Nephron (organoid): ENCODE measurements at regions not wholly inside any gene's neighbourhood (a gene's known extent, or its start where the extent isn't known, plus 50 kb on each side); places are given as distances from the start of the nearest gene placed in this dataset.

Experiments
- H3K27ac Mint-ChIP-seq, 3 experiments: 2 replicates each; pipeline ENCODE4 v1.8.0; 2020; ENCODE audit warnings: mixed read lengths in 3 of 3, mild to moderate bottlenecking in 2 of 3, moderate library complexity in 1 of 3
- H3K27me3 Mint-ChIP-seq: 2 replicates; pipeline ENCODE4 v1.8.0; 2021; ENCODE audit warnings: low read depth, mild to moderate bottlenecking, moderate library complexity, mixed read lengths
- H3K36me3 Mint-ChIP-seq: 2 replicates; pipeline ENCODE4 v1.8.0; 2020; ENCODE audit warnings: low read depth, mixed read lengths
- H3K4me1 Mint-ChIP-seq: 2 replicates; pipeline ENCODE4 v1.8.0; 2020; ENCODE audit warnings: mixed read lengths
- H3K4me3 Mint-ChIP-seq, 3 experiments: 2 replicates each; pipeline ENCODE4 v1.8.0; 2020; ENCODE audit warnings: mild to moderate bottlenecking in 3 of 3, mixed read lengths in 3 of 3, moderate library complexity in 2 of 3
- H3K9me3 Mint-ChIP-seq: 2 replicates; pipeline ENCODE4 v1.8.0; 2020; ENCODE audit warnings: mixed read lengths
- TF ChIP-seq, protein P1 (sequence below), 3 experiments: fragments of 200-600 bp; sonication (generic); IDR thresholded peaks; one replicate each; pipeline ENCODE4 v1.5.0; 2021; ENCODE audit warnings: antibody characterized with exemption in 3 of 3; ENCODE audit not compliant: unreplicated experiment in 3 of 3

DNA sequence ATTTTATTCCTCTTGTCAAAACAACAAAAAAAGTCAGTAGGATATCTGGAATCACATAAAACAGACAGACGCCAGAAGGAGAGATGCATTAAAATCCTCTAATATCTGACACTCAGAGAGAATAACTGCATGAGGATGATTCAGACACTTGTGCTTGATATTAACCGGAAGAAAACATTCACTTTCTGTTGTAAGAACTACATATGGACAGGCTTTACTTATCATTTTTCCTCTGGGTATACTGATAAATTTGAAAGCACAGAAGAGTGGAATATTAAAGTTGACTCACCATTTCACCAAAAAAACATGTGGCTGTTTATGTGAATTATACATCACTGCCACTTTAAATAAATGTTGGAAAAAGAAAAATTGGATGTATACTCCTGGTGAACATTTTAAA is 589.1 kb upstream of the CDH2 start:
- Mint-ChIP-seq H3K27me3 (no peaks in the 10 kb centered on the region), H3K4me3 (no peak overlapping the region), H3K36me3 (no peaks in the 10 kb centered on the region), H3K9me3 (no peaks in the 10 kb centered on the region), H3K4me1 (peaks cover 26% of the 10 kb centered on the region), H3K27ac (peak overlapping the region; percentile 8 to 77 (median 74))
- TF ChIP-seq, protein P1, sequence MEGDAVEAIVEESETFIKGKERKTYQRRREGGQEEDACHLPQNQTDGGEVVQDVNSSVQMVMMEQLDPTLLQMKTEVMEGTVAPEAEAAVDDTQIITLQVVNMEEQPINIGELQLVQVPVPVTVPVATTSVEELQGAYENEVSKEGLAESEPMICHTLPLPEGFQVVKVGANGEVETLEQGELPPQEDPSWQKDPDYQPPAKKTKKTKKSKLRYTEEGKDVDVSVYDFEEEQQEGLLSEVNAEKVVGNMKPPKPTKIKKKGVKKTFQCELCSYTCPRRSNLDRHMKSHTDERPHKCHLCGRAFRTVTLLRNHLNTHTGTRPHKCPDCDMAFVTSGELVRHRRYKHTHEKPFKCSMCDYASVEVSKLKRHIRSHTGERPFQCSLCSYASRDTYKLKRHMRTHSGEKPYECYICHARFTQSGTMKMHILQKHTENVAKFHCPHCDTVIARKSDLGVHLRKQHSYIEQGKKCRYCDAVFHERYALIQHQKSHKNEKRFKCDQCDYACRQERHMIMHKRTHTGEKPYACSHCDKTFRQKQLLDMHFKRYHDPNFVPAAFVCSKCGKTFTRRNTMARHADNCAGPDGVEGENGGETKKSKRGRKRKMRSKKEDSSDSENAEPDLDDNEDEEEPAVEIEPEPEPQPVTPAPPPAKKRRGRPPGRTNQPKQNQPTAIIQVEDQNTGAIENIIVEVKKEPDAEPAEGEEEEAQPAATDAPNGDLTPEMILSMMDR (IDR thresholded peaks at IDR 0.05; ENCODE audit: unreplicated experiment in 3 of 3): no peak

GRCh38 chr18:28760299-28760698 is 583.4 kb upstream of the CDH2 start:
- TF ChIP-seq, protein P1 (IDR thresholded peaks at IDR 0.05; ENCODE audit: unreplicated experiment in 3 of 3): no peak
- Mint-ChIP-seq H3K9me3 (no peaks in the 10 kb centered on the region), H3K4me3 (no peak overlapping the region), H3K27me3 (no peaks in the 10 kb centered on the region), H3K27ac (no peak overlapping the region), H3K4me1 (peaks cover 9% of the 10 kb centered on the region), H3K36me3 (no peaks in the 10 kb centered on the region)

GRCh38 chr18:28757466-28758008 is 580.6 kb upstream of the CDH2 start:
- H3K27me3 Mint-ChIP-seq: no peaks in the 10 kb centered on the region
- H3K9me3 Mint-ChIP-seq: peaks cover 4% of the 10 kb centered on the region
- H3K4me1 Mint-ChIP-seq: no peaks in the 10 kb centered on the region
- no peak overlapping the region for H3K27ac Mint-ChIP-seq
- TF ChIP-seq, protein P1 (IDR thresholded peaks at IDR 0.05; ENCODE audit: unreplicated experiment in 3 of 3): no peak
- H3K36me3 Mint-ChIP-seq: no peaks in the 10 kb centered on the region
- no peak overlapping the region for H3K4me3 Mint-ChIP-seq

DNA sequence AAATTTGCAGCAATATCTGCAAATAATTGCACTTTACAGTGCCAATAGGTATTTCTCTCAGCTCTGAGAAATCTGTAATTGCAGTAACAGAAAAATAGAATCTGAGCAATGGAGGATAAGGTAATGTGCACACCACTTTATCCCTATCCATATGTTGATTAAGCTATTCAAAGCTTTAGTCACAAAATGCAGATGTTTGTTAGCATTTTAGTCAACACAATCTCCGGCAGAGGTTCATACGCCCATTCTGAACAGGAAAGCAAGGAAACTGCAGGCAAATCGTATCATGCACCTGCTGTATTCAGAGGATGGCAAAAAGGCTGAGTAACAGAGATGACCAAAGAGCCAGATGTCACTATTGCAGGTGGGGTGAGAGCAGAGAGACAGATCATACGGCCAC is 566.2 kb upstream of the CDH2 start:
- H3K9me3 Mint-ChIP-seq: peaks cover 2% of the 10 kb centered on the region
- TF ChIP-seq, protein P1 (IDR thresholded peaks at IDR 0.05; ENCODE audit: unreplicated experiment in 3 of 3): no peak
- H3K4me1 Mint-ChIP-seq: no peaks in the 10 kb centered on the region
- no peak overlapping the region for H3K27ac Mint-ChIP-seq
- no peak overlapping the region for H3K4me3 Mint-ChIP-seq
- no peaks in the 10 kb centered on the region for H3K36me3 Mint-ChIP-seq
- peaks cover 5% of the 10 kb centered on the region for H3K27me3 Mint-ChIP-seq

GRCh38 chr18:28740575-28740974 is 563.6 kb upstream of the CDH2 start:
- Mint-ChIP-seq H3K27me3 (peaks cover 5% of the 10 kb centered on the region), H3K27ac (no peak overlapping the region), H3K9me3 (no peaks in the 10 kb centered on the region), H3K36me3 (no peaks in the 10 kb centered on the region), H3K4me1 (peaks cover 6% of the 10 kb centered on the region), H3K4me3 (no peak overlapping the region)
- TF ChIP-seq, protein P1 (IDR thresholded peaks at IDR 0.05; ENCODE audit: unreplicated experiment in 3 of 3): no peak

DNA sequence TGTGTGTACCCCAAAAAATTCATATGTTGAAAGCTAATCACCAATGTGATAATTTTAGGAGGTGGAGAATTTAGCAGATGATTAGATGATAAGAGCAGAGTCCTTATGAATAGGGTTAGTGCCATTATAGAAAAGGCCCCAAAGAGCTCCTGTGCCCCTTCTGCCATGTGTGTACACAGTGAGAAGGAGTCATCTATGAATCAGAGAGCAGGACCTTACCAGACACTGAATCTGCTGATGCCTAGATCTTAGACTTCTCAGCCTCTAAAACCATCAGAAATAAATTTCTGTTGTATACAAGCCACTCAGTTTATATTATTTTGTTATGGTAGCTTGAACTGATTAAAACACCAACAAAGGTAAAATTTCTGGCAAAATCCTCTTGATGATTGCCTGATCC is 560.0 kb upstream of the CDH2 start:
- no peaks in the 10 kb centered on the region for H3K9me3 Mint-ChIP-seq
- H3K4me1 Mint-ChIP-seq: peaks cover 11% of the 10 kb centered on the region
- no peak overlapping the region for H3K4me3 Mint-ChIP-seq
- H3K27me3 Mint-ChIP-seq: no peaks in the 10 kb centered on the region
- TF ChIP-seq, protein P1 (IDR thresholded peaks at IDR 0.05; ENCODE audit: unreplicated experiment in 3 of 3): no peak
- no peaks in the 10 kb centered on the region for H3K36me3 Mint-ChIP-seq
- peak overlapping the region in 2 of 3 experiments; percentile 36 to 65 for H3K27ac Mint-ChIP-seq
